Gastrocnemius medialis (tissue), 4 donors: ENCODE measurements at regions not wholly inside any gene's neighbourhood (a gene's known extent, or its start where the extent isn't known, plus 50 kb on each side); places are given as distances from the start of the nearest gene placed in this dataset.

Source experiments
- CTCF ChIP-seq, 5 experiments: fragments of 450-650 bp in 3 of 5; fragments of 200-600 bp in 2 of 5; sonication (generic) in 2 of 5; IDR thresholded peaks in 4 of 5; conservative IDR thresholded peaks in 1 of 5; 1 replicate in 4 of 5; 2 replicates in 1 of 5; pipeline ENCODE4 v1.5.1; 2016 to 2019; ENCODE audit warnings: antibody characterized with exemption in 5 of 5, mild to moderate bottlenecking in 3 of 5, moderate library complexity in 3 of 5
- POLR2A ChIP-seq, 2 donors: fragments of 450-650 bp; IDR thresholded peaks; one replicate each; pipeline ENCODE4 v1.6.1; 2017; ENCODE audit warnings: antibody characterized with exemption in 2 of 2, mild to moderate bottlenecking in 2 of 2, moderate library complexity in 2 of 2

- TF ChIP-seq CTCF (IDR thresholded peaks at IDR 0.05 in 4 of 5, conservative IDR thresholded peaks at IDR 0.05 in 1 of 5) = no peak
- TF ChIP-seq POLR2A (IDR thresholded peaks at IDR 0.05) = no peak
These were observed 318.7 kb upstream of the PPP2R3A start for GRCh38 chr3:135646873-135647272.
